ENCODE measurements at regions not wholly inside any gene's neighbourhood (a gene's known extent, or its start where the extent isn't known, plus 50 kb on each side); places are given as distances from the start of the nearest gene placed in this dataset.
A peak's percentile ranks its signal among the peaks of the same experiment; 100 is the strongest.

- Histone ChIP-seq H4K20me1 (ENCODE audit: insufficient read depth) (no peaks in the 10 kb centered on the region), H3K27me3 (ENCODE audit: insufficient read depth, low read depth) (no peaks in the 10 kb centered on the region), H2AFZ (no peak overlapping the region), H3K9me3 (ENCODE audit: insufficient read depth, low read depth) (peaks cover 15% of the 10 kb centered on the region), H3K9me2 (ENCODE audit: insufficient read depth) (no peaks in the 10 kb centered on the region), H3F3A (ENCODE audit: insufficient read depth, low read depth) (peaks cover under 1% of the 10 kb centered on the region; the same call in 1 of the 2 replicates), H3K79me2 (ENCODE audit: low read depth) (no peaks in the 10 kb centered on the region), H3K4me1 (replicated peaks; ENCODE audit: insufficient read depth) (peaks cover 8% of the 10 kb centered on the region), H3K27ac (no peak overlapping the region), H3K4me3 (no peak overlapping the region), H3K4me2 (no peak overlapping the region), H3K36me3 (ENCODE audit: low read depth) (0 out of 2 replicates have a peak, but pooled peaks cover 4% of the 10 kb centered on the region)
- intact Hi-C loops (cut with micrococcal nuclease; ENCODE audit: unreplicated experiment): no loop called here
- no peak for DNase-seq
- TF ChIP-seq CTCF (conservative IDR thresholded peaks at IDR 0.05): no peak
- no peak for TF ChIP-seq EZH2 (IDR thresholded peaks at IDR 0.05; ENCODE audit: low read depth)
- BruUV-seq (replicated peaks): no TSS peak
- CTCF ChIA-PET: no interaction called here
- POLR2A ChIA-PET (ENCODE audit: unreplicated experiment): no interaction called here
Measured at GRCh38 chr20:24124951-24125650, 136.5 kb upstream of the GGTLC1 start.

GRCh38 chr20:24124003-24124402 is 135.4 kb upstream of the GGTLC1 start:
- no peak overlapping the region for H3K4me2 ChIP-seq
- no peaks in the 10 kb centered on the region for H3K27me3 ChIP-seq (ENCODE audit: insufficient read depth, low read depth)
- no peak overlapping the region for H3K4me3 ChIP-seq
- H3K9me3 ChIP-seq (ENCODE audit: insufficient read depth, low read depth): peaks cover 4% of the 10 kb centered on the region
- DNase-seq: no peak
- intact Hi-C loops (cut with micrococcal nuclease; ENCODE audit: unreplicated experiment): no loop called here
- H3K79me2 ChIP-seq (ENCODE audit: low read depth): no peaks in the 10 kb centered on the region
- peaks cover 7% of the 10 kb centered on the region for H3K4me1 ChIP-seq (replicated peaks; ENCODE audit: insufficient read depth)
- no peaks in the 10 kb centered on the region for H3F3A ChIP-seq (ENCODE audit: insufficient read depth, low read depth)
- CTCF ChIA-PET: no interaction called here
- no peak overlapping the region for H2AFZ ChIP-seq
- no peaks in the 10 kb centered on the region for H3K9me2 ChIP-seq (ENCODE audit: insufficient read depth)
- POLR2A ChIA-PET (ENCODE audit: unreplicated experiment): no interaction called here
- H4K20me1 ChIP-seq (ENCODE audit: insufficient read depth): no peaks in the 10 kb centered on the region
- no peak overlapping the region for H3K27ac ChIP-seq
- 0 out of 2 replicates have a peak, but pooled peaks cover 4% of the 10 kb centered on the region for H3K36me3 ChIP-seq (ENCODE audit: low read depth)
- no TSS peak for BruUV-seq (replicated peaks)
- TF ChIP-seq EZH2 (IDR thresholded peaks at IDR 0.05; ENCODE audit: low read depth) (no peak), CTCF (conservative IDR thresholded peaks at IDR 0.05) (no peak)

- H4K20me1 ChIP-seq (ENCODE audit: insufficient read depth): no peaks in the 10 kb centered on the region
- H3K9me2 ChIP-seq (ENCODE audit: insufficient read depth): no peaks in the 10 kb centered on the region
- no peaks in the 10 kb centered on the region for H3K27me3 ChIP-seq (ENCODE audit: insufficient read depth, low read depth)
- H3K36me3 ChIP-seq (ENCODE audit: low read depth): 0 out of 2 replicates have a peak, but pooled peaks cover 4% of the 10 kb centered on the region
- H3K27ac ChIP-seq: no peak overlapping the region
- no peaks in the 10 kb centered on the region for H3K9me3 ChIP-seq (ENCODE audit: insufficient read depth, low read depth)
- DNase-seq: peak in 1 of 2 experiments; percentile 62
- H3K4me3 ChIP-seq: no peak overlapping the region
- H3K79me2 ChIP-seq (ENCODE audit: low read depth): no peaks in the 10 kb centered on the region
- H3K4me1 ChIP-seq (replicated peaks; ENCODE audit: insufficient read depth): peaks cover 17% of the 10 kb centered on the region
- CTCF ChIA-PET: no interaction called here
- no peak overlapping the region for H2AFZ ChIP-seq
- no TSS peak for BruUV-seq (replicated peaks)
- intact Hi-C loops (cut with micrococcal nuclease; ENCODE audit: unreplicated experiment): no loop called here
- no peak for TF ChIP-seq CTCF (conservative IDR thresholded peaks at IDR 0.05)
- no peak for TF ChIP-seq EZH2 (IDR thresholded peaks at IDR 0.05; ENCODE audit: low read depth)
- H3K4me2 ChIP-seq: peak overlapping the region; percentile 32; the same call in 1 of the 2 replicates
- POLR2A ChIA-PET (ENCODE audit: unreplicated experiment): interaction anchor here (0.6 to 0.7 kb wide), 2 partner anchors 158 to 325 kb away, joined by 4 read pairs; no protein-coding TSS in a partner anchor
- no peaks in the 10 kb centered on the region for H3F3A ChIP-seq (ENCODE audit: insufficient read depth, low read depth)
Measured at GRCh38 chr20:24118441-24119175, 130.0 kb upstream of the GGTLC1 start.
